Prostate gland (tissue), 2 donors: ENCODE measurements at regions not wholly inside any gene's neighbourhood (a gene's known extent, or its start where the extent isn't known, plus 50 kb on each side); places are given as distances from the start of the nearest gene placed in this dataset.
A peak's percentile ranks its signal among the peaks of the same experiment; 100 is the strongest.

Experiments used
- DNase-seq: peaks from one replicate; pipeline ENCODE4 v3.0.0-alpha.2; 2019; ENCODE audit warnings: low spot score
- H3K27ac ChIP-seq, 2 donors: fragments of 200-600 bp; sonication (generic); 2 replicates each; pipeline ENCODE4 v1.5.1; 2017 to 2019
- H3K27me3 ChIP-seq: fragments of 200-600 bp; sonication (generic); replicated peaks from 2 replicates; pipeline ENCODE4 v1.5.1; 2019; ENCODE audit not compliant: insufficient read depth
- H3K36me3 ChIP-seq, 2 donors: fragments of 200-600 bp; sonication (generic); 1 replicate in 1 of 2; 2 replicates in 1 of 2; pipeline versions ENCODE4 v1.5.1 to v1.8.1; 2017 to 2019
- H3K4me1 ChIP-seq: fragments of 200-600 bp; sonication (generic); replicated peaks from 2 replicates; pipeline ENCODE4 v1.5.1; 2019
- H3K4me3 ChIP-seq, 2 donors: fragments of 200-600 bp; sonication (generic); 2 replicates each; pipeline ENCODE4 v1.5.1; 2017 to 2019
- H3K9me3 ChIP-seq: fragments of 200-600 bp; sonication (generic); 2 replicates; pipeline ENCODE4 v1.5.1; 2017
- CTCF ChIP-seq, 4 experiments: fragments of 200-600 bp in 2 of 4; fragments of 450-650 bp in 2 of 4; sonication (generic) in 2 of 4; IDR thresholded peaks; 1 replicate in 3 of 4; 2 replicates in 1 of 4; pipeline ENCODE4 v1.5.1; 2016 to 2019; ENCODE audit warnings: antibody characterized with exemption in 4 of 4, mild to moderate bottlenecking in 2 of 4, moderate library complexity in 2 of 4
- POLR2A ChIP-seq: fragments of 450-650 bp; IDR thresholded peaks from one replicate; pipeline ENCODE4 v1.6.1; 2016; ENCODE audit warnings: antibody characterized with exemption, mild to moderate bottlenecking
- POLR2AphosphoS5 ChIP-seq: sonication (generic); formaldehyde crosslinking; IDR thresholded peaks from one replicate; pipeline ENCODE4 v1.6.1; 2017; ENCODE audit warnings: antibody characterized with exemption
- WGBS: methylation state at CpG from one replicate; pipeline ENCODE4 v1.1.5; 2018; 5-methylcytosine and 5-hydroxymethylcytosine counted together
- intact Hi-C: fragments of 100-400 bp; cut with DNase I; formaldehyde crosslinking; loops from one replicate; pipeline ENCODE4 v1.14.2; 2022

- Histone ChIP-seq H3K4me1 (no peaks in the 10 kb centered on the region), H3K27ac (no peak overlapping the region), H3K4me3 (no peak overlapping the region), H3K36me3 (no peaks in the 10 kb centered on the region), H3K9me3 (no peaks in the 10 kb centered on the region), H3K27me3 (no peaks in the 10 kb centered on the region)
- no peak for DNase-seq
- WGBS, result 79% methylated on average over 5 of the region's 5 CpGs
- intact Hi-C loops, result no loop called here
- no peak for TF ChIP-seq POLR2AphosphoS5
- TF ChIP-seq POLR2A, result no peak
- no peak for TF ChIP-seq CTCF (IDR thresholded peaks at IDR 0.05)
Observed at GRCh38 chr6:19169366-19169765, 667.8 kb upstream of the ID4 start.

DNA sequence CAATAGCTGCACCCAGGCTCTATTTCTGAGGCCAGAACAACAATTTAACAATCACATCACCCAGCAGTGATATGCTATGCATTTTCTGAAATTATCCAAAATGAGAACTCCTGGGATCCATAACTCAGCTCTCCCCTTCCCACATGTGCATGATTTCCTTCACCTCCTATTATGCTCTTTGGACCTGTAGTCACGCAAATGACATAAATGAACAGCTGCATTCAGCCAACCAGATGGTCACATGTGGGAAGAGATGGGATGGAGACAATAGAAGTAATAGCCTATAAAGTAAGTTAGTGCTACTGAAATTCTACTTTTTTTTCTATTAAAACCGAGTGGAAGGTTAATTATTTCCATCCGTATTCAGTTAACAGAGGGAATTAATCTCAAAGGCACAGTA is 662.1 kb upstream of the ID4 start:
- TF ChIP-seq POLR2AphosphoS5 (no peak), POLR2A (no peak), CTCF (IDR thresholded peaks at IDR 0.05) (no peak)
- H3K4me1 ChIP-seq, result no peaks in the 10 kb centered on the region
- no peaks in the 10 kb centered on the region for H3K27me3 ChIP-seq
- no peaks in the 10 kb centered on the region for H3K36me3 ChIP-seq
- no peak overlapping the region for H3K27ac ChIP-seq
- intact Hi-C loops, result no loop called here
- WGBS, result 71% methylated on average over 3 of the region's 3 CpGs
- DNase-seq, result no peak
- no peak overlapping the region for H3K4me3 ChIP-seq
- no peaks in the 10 kb centered on the region for H3K9me3 ChIP-seq

DNA sequence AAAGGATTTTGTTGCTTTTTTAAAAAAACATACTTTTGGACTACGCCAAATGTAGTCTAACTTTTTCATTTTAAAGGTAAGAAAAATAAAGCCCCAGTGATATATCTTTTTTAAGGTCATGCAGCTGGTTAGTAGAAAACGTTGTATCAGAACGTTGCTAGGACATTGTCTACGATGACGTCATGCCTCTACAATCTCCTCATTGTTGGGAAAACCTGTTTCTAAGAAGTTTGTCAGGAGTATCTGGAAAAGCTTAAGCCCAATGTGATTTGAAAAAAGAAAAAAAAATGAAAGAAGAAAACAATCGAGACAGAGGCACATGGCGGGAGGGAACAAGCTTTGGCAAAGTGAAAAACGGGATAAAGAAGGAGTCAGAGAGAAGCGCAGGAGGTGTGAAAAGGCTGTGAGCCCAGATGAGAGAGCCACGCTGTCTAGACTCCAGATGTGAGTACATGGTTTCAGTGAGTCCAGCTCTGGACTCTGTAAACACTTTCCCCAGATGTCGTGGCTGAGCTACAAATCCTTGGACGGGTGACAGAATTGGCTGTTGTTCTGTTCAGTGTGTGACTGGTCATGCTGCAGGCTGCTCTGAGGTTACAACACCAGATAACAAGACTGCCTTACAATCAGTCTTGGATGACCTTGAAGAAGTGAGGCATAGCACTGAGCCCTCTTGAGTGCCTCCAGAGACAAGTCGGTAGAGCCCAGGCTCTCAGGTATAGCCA is 656.7 kb upstream of the ID4 start:
- WGBS, result 50% methylated on average over 13 of the region's 13 CpGs
- intact Hi-C loops, result no loop called here
- no peak for TF ChIP-seq POLR2AphosphoS5
- TF ChIP-seq POLR2A, result no peak
- no peak for TF ChIP-seq CTCF (IDR thresholded peaks at IDR 0.05)

DNA sequence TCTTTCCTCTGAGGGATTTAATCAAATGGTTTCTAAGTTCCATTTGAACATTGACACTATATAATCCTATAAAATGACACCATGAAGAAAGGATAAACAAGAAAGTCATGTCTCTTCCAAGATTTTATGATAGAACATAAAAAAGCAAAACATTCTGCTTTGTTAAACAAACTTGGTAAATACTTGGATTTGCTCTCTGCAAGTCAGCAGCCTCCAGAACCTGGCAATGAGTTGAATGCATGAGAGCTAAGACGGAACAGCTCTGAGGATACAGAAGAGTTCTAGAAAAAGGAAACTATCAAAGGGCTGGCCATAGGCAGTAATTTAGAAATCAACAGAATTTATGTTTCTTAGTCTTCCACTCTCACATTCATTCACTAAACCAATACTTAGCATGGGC is 656.0 kb upstream of the ID4 start:
- H3K9me3 ChIP-seq, result no peaks in the 10 kb centered on the region
- no peaks in the 10 kb centered on the region for H3K36me3 ChIP-seq
- no peaks in the 10 kb centered on the region for H3K4me1 ChIP-seq
- WGBS, result 29% methylated on average over 1 of the region's 1 CpG
- TF ChIP-seq POLR2A, result no peak
- no peak for TF ChIP-seq POLR2AphosphoS5
- TF ChIP-seq CTCF (IDR thresholded peaks at IDR 0.05), result no peak
- peak; percentile 7 for DNase-seq
- H3K27ac ChIP-seq, result no peak overlapping the region
- intact Hi-C loops, result no loop called here
- no peak overlapping the region for H3K4me3 ChIP-seq
- H3K27me3 ChIP-seq, result no peaks in the 10 kb centered on the region

More for the DNA sequence above, 656.7 kb upstream of the ID4 start:
- peak; percentile 8 for DNase-seq
- H3K27me3 ChIP-seq, result no peaks in the 10 kb centered on the region
- H3K27ac ChIP-seq, result no peak overlapping the region
- no peak overlapping the region for H3K4me3 ChIP-seq
- H3K4me1 ChIP-seq, result no peaks in the 10 kb centered on the region
- H3K36me3 ChIP-seq, result no peaks in the 10 kb centered on the region
- no peaks in the 10 kb centered on the region for H3K9me3 ChIP-seq

- intact Hi-C loops, result no loop called here
- H3K4me1 ChIP-seq, result no peaks in the 10 kb centered on the region
- H3K4me3 ChIP-seq, result no peak overlapping the region
- no peaks in the 10 kb centered on the region for H3K27me3 ChIP-seq
- no peak for DNase-seq
- H3K36me3 ChIP-seq, result no peaks in the 10 kb centered on the region
- H3K9me3 ChIP-seq, result no peaks in the 10 kb centered on the region
- 82% methylated on average over 2 of the region's 2 CpGs for WGBS
- no peak overlapping the region for H3K27ac ChIP-seq
- TF ChIP-seq CTCF (IDR thresholded peaks at IDR 0.05) (no peak), POLR2AphosphoS5 (no peak), POLR2A (no peak)
Observed at GRCh38 chr6:19193624-19194023, 643.5 kb upstream of the ID4 start.
